SK-N-SH (cell line): ENCODE measurements at regions not wholly inside any gene's neighbourhood (a gene's known extent, or its start where the extent isn't known, plus 50 kb on each side); places are given as distances from the start of the nearest gene placed in this dataset.

Experiments used
- CTCF ChIA-PET: fragments of 300-600, 350-600 bp; formaldehyde crosslinking; extraction: SDS; loops from one replicate; lab custom pipeline; 2021; lab: Yijun Ruan, JAX
- POLR2A ChIA-PET: fragments of 350-600 bp; sonication (Branson Sonifier 250); formaldehyde crosslinking; extraction: SDS; loops from one replicate; lab custom pipeline; 2020; ENCODE audit warnings: antibody characterized with exemption, inconsistent platforms; lab: Yijun Ruan, JAX
- DNase-seq: peaks from one replicate; pipeline ENCODE4 v3.0.0; 2012
- H2AFZ ChIP-seq: fragments of 200-600 bp; sonication (generic); 2 replicates; pipeline ENCODE4 v1.8.1; 2016; ENCODE audit warnings: antibody characterized with exemption, mild to moderate bottlenecking, low read depth
- H3F3A ChIP-seq: fragments of 200-600 bp; sonication (generic); replicated peaks from 2 replicates; pipeline ENCODE3; 2016; ENCODE audit warnings: antibody characterized with exemption, mild to moderate bottlenecking; ENCODE audit not compliant: insufficient read depth
- H3K27ac ChIP-seq, 2 experiments: fragments of 200-500 bp in 1 of 2; fragments of 200-600 bp in 1 of 2; sonication (Bioruptor generic) in 1 of 2; sonication (generic), shearing (Covaris generic) in 1 of 2; 2 replicates each; pipeline versions ENCODE4 v1.5.1 to v1.6.1; 2014 to 2016; ENCODE audit warnings: low read depth in 2 of 2, inconsistent platforms in 1 of 2, low read length in 1 of 2, mild to moderate bottlenecking in 1 of 2, mixed read lengths in 1 of 2
- H3K27me3 ChIP-seq: fragments of 200-600 bp; sonication (generic), shearing (Covaris generic); 2 replicates; pipeline ENCODE4 v1.6.1; 2016; ENCODE audit warnings: mixed run types; ENCODE audit not compliant: insufficient read depth
- H3K36me3 ChIP-seq, 2 experiments: fragments of 200-500 bp in 1 of 2; fragments of 200-600 bp in 1 of 2; sonication (Bioruptor generic) in 1 of 2; sonication (generic) in 1 of 2; replicated peaks in 1 of 2; 2 replicates each; pipeline versions ENCODE3 to v1.5.1; 2014 to 2016; ENCODE audit warnings: low read length in 1 of 2, mild to moderate bottlenecking in 1 of 2; ENCODE audit not compliant: insufficient read depth in 2 of 2, control insufficient read depth in 1 of 2
- H3K4me1 ChIP-seq, 2 experiments: fragments of 200-500 bp in 1 of 2; fragments of 200-600 bp in 1 of 2; sonication (Bioruptor generic) in 1 of 2; sonication (generic), shearing (Covaris generic) in 1 of 2; 2 replicates each; pipeline versions ENCODE4 v1.5.1 to v1.6.1; 2014 to 2016; ENCODE audit warnings: low read depth in 1 of 2, low read length in 1 of 2, mixed run types in 1 of 2; ENCODE audit not compliant: insufficient read depth in 2 of 2, control insufficient read depth in 1 of 2
- H3K4me2 ChIP-seq: fragments of 200-600 bp; sonication (generic), shearing (Covaris generic); 2 replicates; pipeline ENCODE4 v1.6.1; 2017; ENCODE audit warnings: mixed run types
- H3K4me3 ChIP-seq, 2 experiments: fragments of 200-500 bp in 1 of 2; fragments of 200-600 bp in 1 of 2; sonication (Bioruptor generic) in 1 of 2; sonication (generic), shearing (Covaris generic) in 1 of 2; 2 replicates each; pipeline versions ENCODE4 v1.5.1 to v1.8.1; 2014 to 2016; ENCODE audit warnings: low read depth in 2 of 2, inconsistent platforms in 1 of 2, low read length in 1 of 2, mild to moderate bottlenecking in 1 of 2, mixed read lengths in 1 of 2, moderate library complexity in 1 of 2
- H3K79me2 ChIP-seq: fragments of 200-600 bp; sonication (generic); 2 replicates; pipeline ENCODE4 v1.8.1; 2017; ENCODE audit warnings: mild to moderate bottlenecking; ENCODE audit not compliant: insufficient read depth
- H3K9ac ChIP-seq: fragments of 200-600 bp; sonication (generic); 2 replicates; pipeline ENCODE4 v1.6.1; 2017; ENCODE audit warnings: mixed run types
- H3K9me2 ChIP-seq: fragments of 200-600 bp; sonication (generic); 2 replicates; pipeline ENCODE4 v1.6.1; 2017; ENCODE audit warnings: mixed run types
- H3K9me3 ChIP-seq: fragments of 200-600 bp; sonication (generic); 2 replicates; pipeline ENCODE4 v1.6.1; 2017; ENCODE audit warnings: mixed run types, mild to moderate bottlenecking, moderate library complexity
- H4K20me1 ChIP-seq: fragments of 200-600 bp; sonication (generic); 2 replicates; pipeline ENCODE4 v1.6.1; 2017; ENCODE audit warnings: mild to moderate bottlenecking, mixed run types; ENCODE audit not compliant: insufficient read depth
- CHD2 ChIP-seq: fragments of 150-350 bp; IDR thresholded peaks from 2 replicates; pipeline ENCODE4 v1.6.1; 2018; ENCODE audit warnings: low read length; ENCODE audit not compliant: partially characterized antibody
- EP300 ChIP-seq, 2 experiments: IDR thresholded peaks; 2 replicates each; pipeline versions ENCODE4 v1.4.0 to v1.6.1; 2012; ENCODE audit warnings: borderline replicate concordance in 1 of 2, low read depth in 1 of 2, low read length in 1 of 2
- EZH2phosphoT487 ChIP-seq: fragments of 200-600 bp; sonication (generic); IDR thresholded peaks from 2 replicates; pipeline ENCODE4 v1.6.1; 2017; ENCODE audit warnings: low read depth, mixed run types, mild to moderate bottlenecking, antibody characterized with exemption, moderate library complexity, borderline replicate concordance
- FOSL2 ChIP-seq: IDR thresholded peaks from 2 replicates; pipeline ENCODE4 v1.4.0; 2012; ENCODE audit warnings: low read depth, mild to moderate bottlenecking, moderate library complexity, borderline replicate concordance
- FOXJ3 ChIP-seq: sonication (generic); formaldehyde crosslinking; IDR thresholded peaks from 2 replicates; pipeline ENCODE4 v1.5.1; 2020; ENCODE audit warnings: mild to moderate bottlenecking, missing genetic modification reagents
- GABPA ChIP-seq: IDR thresholded peaks from 2 replicates; pipeline ENCODE4 v1.4.0; 2012; ENCODE audit warnings: low read depth, mild to moderate bottlenecking
- GATA2 ChIP-seq: sonication (generic); formaldehyde crosslinking; IDR thresholded peaks from 2 replicates; pipeline ENCODE4 v1.5.0; 2020; ENCODE audit warnings: mild to moderate bottlenecking, missing genetic modification reagents
- NFIC ChIP-seq: IDR thresholded peaks from 2 replicates; pipeline ENCODE4 v1.4.0; 2012; ENCODE audit warnings: borderline replicate concordance
- NRF1 ChIP-seq: IDR thresholded peaks from 2 replicates; pipeline ENCODE4 v1.6.1; 2012; ENCODE audit warnings: low read depth, mild to moderate bottlenecking, low read length
- POLR2AphosphoS5 ChIP-seq: IDR thresholded peaks from 2 replicates; pipeline ENCODE4 v1.6.1; 2012; ENCODE audit warnings: low read depth, low read length
- RFX5 ChIP-seq: IDR thresholded peaks from 2 replicates; pipeline ENCODE4 v1.6.1; 2012; ENCODE audit warnings: mild to moderate bottlenecking, improper control_type of control experiment, low read length
- RXRA ChIP-seq: IDR thresholded peaks from 2 replicates; pipeline ENCODE4 v1.4.0; 2012; ENCODE audit warnings: low read depth, mild to moderate bottlenecking, borderline replicate concordance
- SIN3A ChIP-seq: IDR thresholded peaks from 2 replicates; pipeline ENCODE4 v1.6.1; 2012; ENCODE audit warnings: low read depth, mild to moderate bottlenecking, low read length, moderate library complexity, borderline replicate concordance
- SMC3 ChIP-seq: IDR thresholded peaks from 2 replicates; pipeline ENCODE4 v1.6.1; 2012; ENCODE audit warnings: low read depth, low read length, improper control_type of control experiment
- TAF1 ChIP-seq: IDR thresholded peaks from 2 replicates; pipeline ENCODE4 v1.6.1; 2012; ENCODE audit warnings: low read depth, mild to moderate bottlenecking, low read length, moderate library complexity, borderline replicate concordance
- TEAD4 ChIP-seq: IDR thresholded peaks from 2 replicates; pipeline ENCODE4 v1.4.0; 2012; ENCODE audit warnings: mild to moderate bottlenecking, borderline replicate concordance; ENCODE audit not compliant: insufficient read depth
- WGBS: methylation state at CpG from one replicate; pipeline ENCODE4 v1.1.6; 2017; ENCODE audit warnings: low lambda C conversion rate; 5-methylcytosine and 5-hydroxymethylcytosine counted together
- TF ChIP-seq, protein P1 (sequence below): fragments of 200-600 bp; sonication (generic); IDR thresholded peaks from 2 replicates; pipeline ENCODE4 v1.6.1; 2017; ENCODE audit warnings: antibody characterized with exemption, mild to moderate bottlenecking, moderate library complexity
- TF ChIP-seq, protein P2 (sequence below): IDR thresholded peaks from 2 replicates; pipeline ENCODE4 v1.4.0; 2012; ENCODE audit warnings: low read depth, borderline replicate concordance
- TF ChIP-seq, protein P3 (sequence below): fragments of 150-350 bp; IDR thresholded peaks from 2 replicates; pipeline ENCODE4 v1.6.1; 2017; ENCODE audit warnings: antibody characterized with exemption, low read length, low read depth, borderline replicate concordance
- TF ChIP-seq, protein P4 (sequence below): IDR thresholded peaks from 2 replicates; pipeline ENCODE4; 2012
- TF ChIP-seq, protein P5 (sequence below): IDR thresholded peaks from 2 replicates; pipeline ENCODE4 v1.4.0; 2012; ENCODE audit warnings: low read depth
- TF ChIP-seq, protein P6 (sequence below): IDR thresholded peaks from 2 replicates; pipeline ENCODE4 v1.4.0; 2012; ENCODE audit warnings: low read depth, borderline replicate concordance

DNA sequence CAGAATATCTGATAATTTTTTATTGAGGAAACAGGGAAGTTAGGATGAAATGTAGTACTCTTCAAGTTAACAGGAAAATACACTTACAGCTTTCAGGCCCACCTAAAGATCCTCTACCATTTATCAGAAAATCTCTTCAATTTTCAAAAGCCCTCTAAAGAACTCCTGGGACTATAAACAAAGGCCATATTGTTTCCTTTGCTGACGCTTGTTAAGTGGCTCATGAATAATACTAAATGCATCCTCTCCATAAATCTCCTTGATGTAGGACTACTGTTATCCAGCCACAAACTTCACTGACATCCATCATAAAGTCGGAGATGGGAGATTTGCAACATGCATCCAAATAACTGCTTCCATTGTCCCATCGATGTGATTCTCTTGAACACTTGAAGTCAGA lies 326.5 kb downstream of the ZIC1 start:
- Histone ChIP-seq H3K4me2 (no peak overlapping the region), H3K27ac (no peak overlapping the region), H3K9ac (no peak overlapping the region), H3K36me3 (no peaks in the 10 kb centered on the region), H3K79me2 (no peaks in the 10 kb centered on the region), H3K27me3 (no peaks in the 10 kb centered on the region), H3K9me2 (no peaks in the 10 kb centered on the region), H3K4me1 (no peaks in the 10 kb centered on the region; a peak in 1 of 4 replicates), H4K20me1 (no peaks in the 10 kb centered on the region), H3F3A (no peaks in the 10 kb centered on the region), H3K9me3 (no peaks in the 10 kb centered on the region), H2AFZ (no peak overlapping the region), H3K4me3 (no peak overlapping the region)
- CTCF ChIA-PET, result no interaction called here
- DNase-seq, result no peak
- no peak for TF ChIP-seq GABPA
- TF ChIP-seq RXRA, result no peak
- TF ChIP-seq TEAD4, result no peak
- no peak for TF ChIP-seq EP300 (IDR thresholded peaks at IDR 0.05; ENCODE audit: borderline replicate concordance in 1 of 2, low read depth in 1 of 2, low read length in 1 of 2)
- TF ChIP-seq FOSL2, result no peak
- TF ChIP-seq, protein P1, sequence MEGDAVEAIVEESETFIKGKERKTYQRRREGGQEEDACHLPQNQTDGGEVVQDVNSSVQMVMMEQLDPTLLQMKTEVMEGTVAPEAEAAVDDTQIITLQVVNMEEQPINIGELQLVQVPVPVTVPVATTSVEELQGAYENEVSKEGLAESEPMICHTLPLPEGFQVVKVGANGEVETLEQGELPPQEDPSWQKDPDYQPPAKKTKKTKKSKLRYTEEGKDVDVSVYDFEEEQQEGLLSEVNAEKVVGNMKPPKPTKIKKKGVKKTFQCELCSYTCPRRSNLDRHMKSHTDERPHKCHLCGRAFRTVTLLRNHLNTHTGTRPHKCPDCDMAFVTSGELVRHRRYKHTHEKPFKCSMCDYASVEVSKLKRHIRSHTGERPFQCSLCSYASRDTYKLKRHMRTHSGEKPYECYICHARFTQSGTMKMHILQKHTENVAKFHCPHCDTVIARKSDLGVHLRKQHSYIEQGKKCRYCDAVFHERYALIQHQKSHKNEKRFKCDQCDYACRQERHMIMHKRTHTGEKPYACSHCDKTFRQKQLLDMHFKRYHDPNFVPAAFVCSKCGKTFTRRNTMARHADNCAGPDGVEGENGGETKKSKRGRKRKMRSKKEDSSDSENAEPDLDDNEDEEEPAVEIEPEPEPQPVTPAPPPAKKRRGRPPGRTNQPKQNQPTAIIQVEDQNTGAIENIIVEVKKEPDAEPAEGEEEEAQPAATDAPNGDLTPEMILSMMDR, result no peak
- TF ChIP-seq TAF1, result no peak
- TF ChIP-seq SMC3, result no peak
- TF ChIP-seq, protein P2, sequence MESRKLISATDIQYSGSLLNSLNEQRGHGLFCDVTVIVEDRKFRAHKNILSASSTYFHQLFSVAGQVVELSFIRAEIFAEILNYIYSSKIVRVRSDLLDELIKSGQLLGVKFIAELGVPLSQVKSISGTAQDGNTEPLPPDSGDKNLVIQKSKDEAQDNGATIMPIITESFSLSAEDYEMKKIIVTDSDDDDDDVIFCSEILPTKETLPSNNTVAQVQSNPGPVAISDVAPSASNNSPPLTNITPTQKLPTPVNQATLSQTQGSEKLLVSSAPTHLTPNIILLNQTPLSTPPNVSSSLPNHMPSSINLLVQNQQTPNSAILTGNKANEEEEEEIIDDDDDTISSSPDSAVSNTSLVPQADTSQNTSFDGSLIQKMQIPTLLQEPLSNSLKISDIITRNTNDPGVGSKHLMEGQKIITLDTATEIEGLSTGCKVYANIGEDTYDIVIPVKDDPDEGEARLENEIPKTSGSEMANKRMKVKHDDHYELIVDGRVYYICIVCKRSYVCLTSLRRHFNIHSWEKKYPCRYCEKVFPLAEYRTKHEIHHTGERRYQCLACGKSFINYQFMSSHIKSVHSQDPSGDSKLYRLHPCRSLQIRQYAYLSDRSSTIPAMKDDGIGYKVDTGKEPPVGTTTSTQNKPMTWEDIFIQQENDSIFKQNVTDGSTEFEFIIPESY, result no peak
- no peak for TF ChIP-seq EZH2phosphoT487
- TF ChIP-seq FOXJ3 (CRISPR knock-in tag), result no peak
- TF ChIP-seq RFX5, result no peak
- no peak for TF ChIP-seq NRF1
- TF ChIP-seq SIN3A, result no peak
- POLR2A ChIA-PET, result no interaction called here
- WGBS, result 35% methylated on average over 3 of the region's 3 CpGs

DNA sequence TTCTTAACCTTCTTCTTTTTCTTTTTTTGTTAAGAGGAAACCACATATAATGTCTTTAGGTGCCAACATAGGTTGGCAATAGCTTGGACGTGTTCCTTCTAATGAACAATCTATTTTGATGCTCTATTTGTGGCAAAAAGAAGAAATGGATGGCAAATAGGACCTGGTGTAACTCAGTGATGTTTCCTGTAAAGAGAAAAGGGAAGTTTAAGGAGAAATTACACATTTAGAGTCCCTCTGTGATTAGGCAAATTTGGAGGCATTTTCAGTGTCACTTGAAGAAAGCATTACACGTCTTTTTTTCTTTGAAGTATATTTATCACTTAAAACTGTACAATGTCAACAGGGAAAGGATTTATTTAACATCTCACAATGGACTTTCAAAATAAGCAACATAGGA lies 327.1 kb downstream of the ZIC1 start:
- H3K9me3 ChIP-seq, result no peaks in the 10 kb centered on the region
- CTCF ChIA-PET, result no interaction called here
- no peak for DNase-seq
- H3K4me3 ChIP-seq, result no peak overlapping the region
- no peaks in the 10 kb centered on the region for H3K27me3 ChIP-seq
- no peaks in the 10 kb centered on the region for H4K20me1 ChIP-seq
- POLR2A ChIA-PET, result no interaction called here
- no peak overlapping the region for H3K4me2 ChIP-seq
- H3K4me1 ChIP-seq, result no peaks in the 10 kb centered on the region; a peak in 1 of 4 replicates
- no peaks in the 10 kb centered on the region for H3K9me2 ChIP-seq
- H3K27ac ChIP-seq, result no peak overlapping the region
- no peaks in the 10 kb centered on the region for H3K36me3 ChIP-seq
- H3K79me2 ChIP-seq, result no peaks in the 10 kb centered on the region
- H3K9ac ChIP-seq, result no peak overlapping the region
- H3F3A ChIP-seq, result no peaks in the 10 kb centered on the region
- 38% methylated on average over 2 of the region's 2 CpGs for WGBS
- no peak overlapping the region for H2AFZ ChIP-seq
- TF ChIP-seq, protein P3, sequence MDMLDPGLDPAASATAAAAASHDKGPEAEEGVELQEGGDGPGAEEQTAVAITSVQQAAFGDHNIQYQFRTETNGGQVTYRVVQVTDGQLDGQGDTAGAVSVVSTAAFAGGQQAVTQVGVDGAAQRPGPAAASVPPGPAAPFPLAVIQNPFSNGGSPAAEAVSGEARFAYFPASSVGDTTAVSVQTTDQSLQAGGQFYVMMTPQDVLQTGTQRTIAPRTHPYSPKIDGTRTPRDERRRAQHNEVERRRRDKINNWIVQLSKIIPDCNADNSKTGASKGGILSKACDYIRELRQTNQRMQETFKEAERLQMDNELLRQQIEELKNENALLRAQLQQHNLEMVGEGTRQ, result no peak
- TF ChIP-seq FOSL2, result no peak
- no peak for TF ChIP-seq POLR2AphosphoS5
- no peak for TF ChIP-seq FOXJ3 (CRISPR knock-in tag)
- TF ChIP-seq, protein P4, sequence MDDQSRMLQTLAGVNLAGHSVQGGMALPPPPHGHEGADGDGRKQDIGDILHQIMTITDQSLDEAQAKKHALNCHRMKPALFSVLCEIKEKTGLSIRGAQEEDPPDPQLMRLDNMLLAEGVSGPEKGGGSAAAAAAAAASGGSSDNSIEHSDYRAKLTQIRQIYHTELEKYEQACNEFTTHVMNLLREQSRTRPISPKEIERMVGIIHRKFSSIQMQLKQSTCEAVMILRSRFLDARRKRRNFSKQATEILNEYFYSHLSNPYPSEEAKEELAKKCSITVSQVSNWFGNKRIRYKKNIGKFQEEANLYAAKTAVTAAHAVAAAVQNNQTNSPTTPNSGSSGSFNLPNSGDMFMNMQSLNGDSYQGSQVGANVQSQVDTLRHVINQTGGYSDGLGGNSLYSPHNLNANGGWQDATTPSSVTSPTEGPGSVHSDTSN, result no peak
- no peak for TF ChIP-seq RFX5
- no peak for TF ChIP-seq RXRA
- no peak for TF ChIP-seq NFIC
- TF ChIP-seq, protein P5, sequence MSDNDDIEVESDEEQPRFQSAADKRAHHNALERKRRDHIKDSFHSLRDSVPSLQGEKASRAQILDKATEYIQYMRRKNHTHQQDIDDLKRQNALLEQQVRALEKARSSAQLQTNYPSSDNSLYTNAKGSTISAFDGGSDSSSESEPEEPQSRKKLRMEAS, result no peak
- no peak for TF ChIP-seq CHD2
- TF ChIP-seq GATA2, result no peak
- TF ChIP-seq TAF1, result no peak
- TF ChIP-seq, protein P6, sequence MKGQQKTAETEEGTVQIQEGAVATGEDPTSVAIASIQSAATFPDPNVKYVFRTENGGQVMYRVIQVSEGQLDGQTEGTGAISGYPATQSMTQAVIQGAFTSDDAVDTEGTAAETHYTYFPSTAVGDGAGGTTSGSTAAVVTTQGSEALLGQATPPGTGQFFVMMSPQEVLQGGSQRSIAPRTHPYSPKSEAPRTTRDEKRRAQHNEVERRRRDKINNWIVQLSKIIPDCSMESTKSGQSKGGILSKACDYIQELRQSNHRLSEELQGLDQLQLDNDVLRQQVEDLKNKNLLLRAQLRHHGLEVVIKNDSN, result no peak
